ENCODE measurements at regions not wholly inside any gene's neighbourhood (a gene's known extent, or its start where the extent isn't known, plus 50 kb on each side); places are given as distances from the start of the nearest gene placed in this dataset.

DNA sequence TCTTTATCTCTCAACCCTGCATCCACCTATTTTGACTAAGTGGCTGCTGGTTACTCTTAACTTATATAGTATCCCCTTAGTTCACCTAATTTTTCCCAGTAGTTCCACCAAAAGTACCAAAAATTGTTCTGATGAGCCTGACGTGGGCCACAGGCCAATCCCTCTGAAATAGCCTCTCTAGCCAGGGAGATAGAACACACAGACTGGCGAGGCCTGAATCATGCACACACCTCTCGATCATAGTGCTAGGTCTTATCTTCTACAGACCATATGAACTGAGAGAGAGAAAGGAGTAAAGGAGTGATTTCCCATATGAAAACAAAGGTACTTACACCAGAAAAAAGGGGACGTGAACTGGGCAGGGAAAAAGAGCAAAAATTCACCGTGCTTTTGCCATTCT, 72.5 kb upstream of the ADAMTS9 start:
- CTCF ChIA-PET = interaction anchor here (0.6 kb wide), 1 partner anchor 18 kb away, joined by 3 read pairs; no protein-coding TSS in a partner anchor
- RAD21 ChIA-PET (ENCODE audit: unreplicated experiment) = no interaction called here
- Histone ChIP-seq H4K20me1 (ENCODE audit: control insufficient read depth, insufficient read depth) (no peaks in the 10 kb centered on the region), H3K4me1 (ENCODE audit: control insufficient read depth, insufficient read depth, low read length) (no peaks in the 10 kb centered on the region), H3K79me2 (ENCODE audit: control insufficient read depth, insufficient read depth, low read length) (no peaks in the 10 kb centered on the region), H3K27me3 (replicated peaks in 1 of 2; ENCODE audit: control insufficient read depth in 2 of 2, insufficient read depth in 2 of 2, low read length in 1 of 2) (no peaks in the 10 kb centered on the region), H3K4me2 (ENCODE audit: control insufficient read depth, insufficient read depth) (no peak overlapping the region), H3K27ac (ENCODE audit: control insufficient read depth, insufficient read depth) (no peak overlapping the region), H3K9ac (ENCODE audit: control insufficient read depth, insufficient read depth, low read length) (no peak overlapping the region), H3K9me3 (replicated peaks; ENCODE audit: control insufficient read depth, insufficient read depth, low read length) (no peaks in the 10 kb centered on the region), H3K4me3 (no peak overlapping the region), H3K36me3 (ENCODE audit: control insufficient read depth in 2 of 2, insufficient read depth in 2 of 2, low read length in 1 of 2) (no peaks in the 10 kb centered on the region), H2AFZ (ENCODE audit: control insufficient read depth, low read depth, low read length) (no peak overlapping the region)
- ATAC-seq (no peak), DNase-seq (ENCODE audit: low read depth, low spot score) (no peak), FAIRE-seq (no peak)
- intact Hi-C loops (cut with micrococcal nuclease; ENCODE audit: unreplicated experiment) (no loop called here), in situ Hi-C loops (cut with MboI) (no loop called here)
- POLR2A ChIA-PET = no interaction called here
- SMC1A ChIA-PET (ENCODE audit: uncharacterized antibody, unreplicated experiment) = no interaction called here
- WGBS (ENCODE audit: insufficient coverage, insufficient replicate concordance, low lambda C conversion rate, missing lambda C conversion rate) = 1% methylated on average over 5 of the region's 5 CpGs
- no TSS peak for BruUV-seq (replicated peaks)
- no peak for TF ChIP-seq CEBPB (IDR thresholded peaks at IDR 0.05; ENCODE audit: borderline replicate concordance in 1 of 2, low read depth in 2 of 2, low read length in 2 of 2)
- no peak for TF ChIP-seq POLR2A (IDR thresholded peaks at IDR 0.05; ENCODE audit: low read depth, low read length)
- TF ChIP-seq ZBTB33 (IDR thresholded peaks at IDR 0.05) = no peak
- no peak for TF ChIP-seq SUPT20H (IDR thresholded peaks at IDR 0.05; ENCODE audit: borderline replicate concordance, control insufficient read depth, low read depth, low read length)
- TF ChIP-seq TCF3 (IDR thresholded peaks at IDR 0.05; ENCODE audit: borderline replicate concordance, insufficient read depth, low read depth, low read length) = no peak
- no peak for TF ChIP-seq RAD51 (IDR thresholded peaks at IDR 0.05)
- no peak for TF ChIP-seq SMARCA5 (IDR thresholded peaks at IDR 0.05)
- no peak for TF ChIP-seq EP300 (IDR thresholded peaks at IDR 0.05; ENCODE audit: borderline replicate concordance in 1 of 2, control insufficient read depth in 1 of 2, low read depth in 2 of 2, low read length in 2 of 2)
- no peak for TF ChIP-seq RELA (IDR thresholded peaks at IDR 0.05; ENCODE audit: borderline replicate concordance, partially characterized antibody)
- no peak for TF ChIP-seq SREBF2 (IDR thresholded peaks at IDR 0.05; ENCODE audit: low read length)
- no peak for TF ChIP-seq GATAD2B (conservative IDR thresholded peaks at IDR 0.05; ENCODE audit: low read depth)
- no peak for TF ChIP-seq NR2C1 (IDR thresholded peaks at IDR 0.05)
- no peak for TF ChIP-seq ZNF217 (IDR thresholded peaks at IDR 0.05)
- TF ChIP-seq, protein P1, sequence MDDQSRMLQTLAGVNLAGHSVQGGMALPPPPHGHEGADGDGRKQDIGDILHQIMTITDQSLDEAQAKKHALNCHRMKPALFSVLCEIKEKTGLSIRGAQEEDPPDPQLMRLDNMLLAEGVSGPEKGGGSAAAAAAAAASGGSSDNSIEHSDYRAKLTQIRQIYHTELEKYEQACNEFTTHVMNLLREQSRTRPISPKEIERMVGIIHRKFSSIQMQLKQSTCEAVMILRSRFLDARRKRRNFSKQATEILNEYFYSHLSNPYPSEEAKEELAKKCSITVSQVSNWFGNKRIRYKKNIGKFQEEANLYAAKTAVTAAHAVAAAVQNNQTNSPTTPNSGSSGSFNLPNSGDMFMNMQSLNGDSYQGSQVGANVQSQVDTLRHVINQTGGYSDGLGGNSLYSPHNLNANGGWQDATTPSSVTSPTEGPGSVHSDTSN (IDR thresholded peaks at IDR 0.05; ENCODE audit: insufficient replicate concordance, low read depth, low read length) = no peak
- TF ChIP-seq CHD1 (IDR thresholded peaks at IDR 0.05; ENCODE audit: low read depth, low read length) = no peak
- TF ChIP-seq, protein P2, sequence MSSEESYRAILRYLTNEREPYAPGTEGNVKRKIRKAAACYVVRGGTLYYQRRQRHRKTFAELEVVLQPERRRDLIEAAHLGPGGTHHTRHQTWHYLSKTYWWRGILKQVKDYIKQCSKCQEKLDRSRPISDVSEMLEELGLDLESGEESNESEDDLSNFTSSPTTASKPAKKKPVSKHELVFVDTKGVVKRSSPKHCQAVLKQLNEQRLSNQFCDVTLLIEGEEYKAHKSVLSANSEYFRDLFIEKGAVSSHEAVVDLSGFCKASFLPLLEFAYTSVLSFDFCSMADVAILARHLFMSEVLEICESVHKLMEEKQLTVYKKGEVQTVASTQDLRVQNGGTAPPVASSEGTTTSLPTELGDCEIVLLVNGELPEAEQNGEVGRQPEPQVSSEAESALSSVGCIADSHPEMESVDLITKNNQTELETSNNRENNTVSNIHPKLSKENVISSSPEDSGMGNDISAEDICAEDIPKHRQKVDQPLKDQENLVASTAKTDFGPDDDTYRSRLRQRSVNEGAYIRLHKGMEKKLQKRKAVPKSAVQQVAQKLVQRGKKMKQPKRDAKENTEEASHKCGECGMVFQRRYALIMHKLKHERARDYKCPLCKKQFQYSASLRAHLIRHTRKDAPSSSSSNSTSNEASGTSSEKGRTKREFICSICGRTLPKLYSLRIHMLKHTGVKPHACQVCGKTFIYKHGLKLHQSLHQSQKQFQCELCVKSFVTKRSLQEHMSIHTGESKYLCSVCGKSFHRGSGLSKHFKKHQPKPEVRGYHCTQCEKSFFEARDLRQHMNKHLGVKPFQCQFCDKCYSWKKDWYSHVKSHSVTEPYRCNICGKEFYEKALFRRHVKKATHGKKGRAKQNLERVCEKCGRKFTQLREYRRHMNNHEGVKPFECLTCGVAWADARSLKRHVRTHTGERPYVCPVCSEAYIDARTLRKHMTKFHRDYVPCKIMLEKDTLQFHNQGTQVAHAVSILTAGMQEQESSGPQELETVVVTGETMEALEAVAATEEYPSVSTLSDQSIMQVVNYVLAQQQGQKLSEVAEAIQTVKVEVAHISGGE (CRISPR knock-in tag; IDR thresholded peaks at IDR 0.05) = no peak
- TF ChIP-seq STAT1 (conservative IDR thresholded peaks at IDR 0.05) = no peak
- TF ChIP-seq HDAC6 (IDR thresholded peaks at IDR 0.05; ENCODE audit: unreplicated experiment) = no peak

Measured in GM12878 (cell line).